Activated naive CD8-positive, alpha-beta T cell (primary cell): ENCODE measurements at regions not wholly inside any gene's neighbourhood (a gene's known extent, or its start where the extent isn't known, plus 50 kb on each side); places are given as distances from the start of the nearest gene placed in this dataset.

Experiments
- H3K27ac Mint-ChIP-seq: one replicate; pipeline ENCODE4 v1.8.0; 2021; ENCODE audit warnings: mixed read lengths
- H3K27me3 Mint-ChIP-seq: one replicate; pipeline ENCODE4 v1.8.0; 2021; ENCODE audit warnings: mixed read lengths
- H3K36me3 Mint-ChIP-seq: one replicate; pipeline ENCODE4 v1.8.0; 2021; ENCODE audit warnings: mixed read lengths
- H3K4me1 Mint-ChIP-seq: one replicate; pipeline ENCODE4 v1.8.0; 2021; ENCODE audit warnings: low read depth, mixed read lengths
- H3K4me3 Mint-ChIP-seq: one replicate; pipeline ENCODE4 v1.8.0; 2021; ENCODE audit warnings: mild to moderate bottlenecking, mixed read lengths
- H3K9me3 Mint-ChIP-seq: one replicate; pipeline ENCODE4 v1.8.0; 2021; ENCODE audit warnings: low read depth, mixed read lengths

- Mint-ChIP-seq H3K9me3 (no peaks in the 10 kb centered on the region), H3K27ac (no peak overlapping the region), H3K27me3 (no peaks in the 10 kb centered on the region), H3K4me3 (no peak overlapping the region), H3K36me3 (peaks cover 3% of the 10 kb centered on the region), H3K4me1 (peaks cover 4% of the 10 kb centered on the region)
These were observed 165.8 kb upstream of the RAB4A start for GRCh38 chr1:229105109-229105508.

- H3K36me3 Mint-ChIP-seq = peaks cover 3% of the 10 kb centered on the region
- no peaks in the 10 kb centered on the region for H3K27me3 Mint-ChIP-seq
- no peaks in the 10 kb centered on the region for H3K9me3 Mint-ChIP-seq
- H3K4me3 Mint-ChIP-seq = no peak overlapping the region
- H3K4me1 Mint-ChIP-seq = peaks cover 4% of the 10 kb centered on the region
- no peak overlapping the region for H3K27ac Mint-ChIP-seq
These were observed 164.9 kb upstream of the RAB4A start for GRCh38 chr1:229105822-229106525.

- H3K36me3 Mint-ChIP-seq = peaks cover 3% of the 10 kb centered on the region
- peaks cover 4% of the 10 kb centered on the region for H3K4me1 Mint-ChIP-seq
- no peak overlapping the region for H3K27ac Mint-ChIP-seq
- no peak overlapping the region for H3K4me3 Mint-ChIP-seq
- no peaks in the 10 kb centered on the region for H3K9me3 Mint-ChIP-seq
- H3K27me3 Mint-ChIP-seq = no peaks in the 10 kb centered on the region
These were observed 164.3 kb upstream of the RAB4A start for GRCh38 chr1:229106526-229107125.

- no peaks in the 10 kb centered on the region for H3K27me3 Mint-ChIP-seq
- H3K27ac Mint-ChIP-seq = no peak overlapping the region
- no peak overlapping the region for H3K4me3 Mint-ChIP-seq
- H3K4me1 Mint-ChIP-seq = peaks cover 4% of the 10 kb centered on the region
- no peaks in the 10 kb centered on the region for H3K9me3 Mint-ChIP-seq
- peaks cover 3% of the 10 kb centered on the region for H3K36me3 Mint-ChIP-seq
These were observed 163.6 kb upstream of the RAB4A start for GRCh38 chr1:229107304-229107815.

GRCh38 chr1:229107972-229108371 is 162.9 kb upstream of the RAB4A start:
- H3K27me3 Mint-ChIP-seq = no peaks in the 10 kb centered on the region
- no peak overlapping the region for H3K27ac Mint-ChIP-seq

GRCh38 chr1:229108598-229109201 is 162.2 kb upstream of the RAB4A start:
- Mint-ChIP-seq H3K36me3 (peaks cover 3% of the 10 kb centered on the region), H3K4me3 (no peak overlapping the region), H3K4me1 (peaks cover 4% of the 10 kb centered on the region), H3K27me3 (no peaks in the 10 kb centered on the region), H3K9me3 (no peaks in the 10 kb centered on the region), H3K27ac (no peak overlapping the region)

More at GRCh38 chr1:229107972-229108371, 162.9 kb upstream of the RAB4A start:
- no peak overlapping the region for H3K4me3 Mint-ChIP-seq
- peaks cover 4% of the 10 kb centered on the region for H3K4me1 Mint-ChIP-seq
- no peaks in the 10 kb centered on the region for H3K9me3 Mint-ChIP-seq
- peaks cover 3% of the 10 kb centered on the region for H3K36me3 Mint-ChIP-seq

GRCh38 chr1:229109320-229109761 is 161.6 kb upstream of the RAB4A start:
- H3K36me3 Mint-ChIP-seq = peaks cover 3% of the 10 kb centered on the region
- no peak overlapping the region for H3K27ac Mint-ChIP-seq

GRCh38 chr1:229110986-229111385 is 159.9 kb upstream of the RAB4A start:
- Mint-ChIP-seq H3K27ac (no peak overlapping the region), H3K27me3 (no peaks in the 10 kb centered on the region), H3K4me3 (no peak overlapping the region), H3K9me3 (no peaks in the 10 kb centered on the region), H3K36me3 (peaks cover 3% of the 10 kb centered on the region), H3K4me1 (peaks cover 6% of the 10 kb centered on the region)

More at GRCh38 chr1:229109320-229109761, 161.6 kb upstream of the RAB4A start:
- H3K9me3 Mint-ChIP-seq = no peaks in the 10 kb centered on the region
- peaks cover 6% of the 10 kb centered on the region for H3K4me1 Mint-ChIP-seq
- no peak overlapping the region for H3K4me3 Mint-ChIP-seq
- no peaks in the 10 kb centered on the region for H3K27me3 Mint-ChIP-seq

- Mint-ChIP-seq H3K36me3 (no peaks in the 10 kb centered on the region), H3K4me1 (peaks cover 3% of the 10 kb centered on the region), H3K27ac (no peak overlapping the region), H3K27me3 (no peaks in the 10 kb centered on the region), H3K9me3 (no peaks in the 10 kb centered on the region), H3K4me3 (no peak overlapping the region)
These were observed 159.1 kb upstream of the RAB4A start for GRCh38 chr1:229111703-229112319.

- Mint-ChIP-seq H3K9me3 (no peaks in the 10 kb centered on the region), H3K36me3 (no peaks in the 10 kb centered on the region), H3K4me3 (no peak overlapping the region), H3K4me1 (peaks cover 2% of the 10 kb centered on the region), H3K27me3 (no peaks in the 10 kb centered on the region), H3K27ac (no peak overlapping the region)
These were observed 157.9 kb upstream of the RAB4A start for GRCh38 chr1:229112832-229113548.

GRCh38 chr1:229114315-229114714 is 156.6 kb upstream of the RAB4A start:
- Mint-ChIP-seq H3K4me3 (no peak overlapping the region), H3K36me3 (no peaks in the 10 kb centered on the region), H3K27ac (no peak overlapping the region), H3K9me3 (no peaks in the 10 kb centered on the region), H3K4me1 (peaks cover 4% of the 10 kb centered on the region), H3K27me3 (no peaks in the 10 kb centered on the region)

GRCh38 chr1:229114850-229115365 is 156.0 kb upstream of the RAB4A start:
- H3K4me1 Mint-ChIP-seq = peaks cover 6% of the 10 kb centered on the region
- H3K9me3 Mint-ChIP-seq = no peaks in the 10 kb centered on the region
- no peak overlapping the region for H3K4me3 Mint-ChIP-seq
- H3K27me3 Mint-ChIP-seq = no peaks in the 10 kb centered on the region
- no peak overlapping the region for H3K27ac Mint-ChIP-seq
- no peaks in the 10 kb centered on the region for H3K36me3 Mint-ChIP-seq

- H3K4me1 Mint-ChIP-seq = peaks cover 6% of the 10 kb centered on the region
- H3K27me3 Mint-ChIP-seq = no peaks in the 10 kb centered on the region
- no peaks in the 10 kb centered on the region for H3K9me3 Mint-ChIP-seq
- H3K27ac Mint-ChIP-seq = no peak overlapping the region
- no peaks in the 10 kb centered on the region for H3K36me3 Mint-ChIP-seq
- no peak overlapping the region for H3K4me3 Mint-ChIP-seq
These were observed 154.8 kb upstream of the RAB4A start for GRCh38 chr1:229116114-229116513.

- H3K36me3 Mint-ChIP-seq = no peaks in the 10 kb centered on the region
- H3K4me3 Mint-ChIP-seq = no peak overlapping the region
- H3K27ac Mint-ChIP-seq = no peak overlapping the region
- H3K27me3 Mint-ChIP-seq = no peaks in the 10 kb centered on the region
- H3K4me1 Mint-ChIP-seq = peaks cover 6% of the 10 kb centered on the region
- no peaks in the 10 kb centered on the region for H3K9me3 Mint-ChIP-seq
These were observed 153.1 kb upstream of the RAB4A start for GRCh38 chr1:229117664-229118300.
